ENCODE measurements at regions not wholly inside any gene's neighbourhood (a gene's known extent, or its start where the extent isn't known, plus 50 kb on each side); places are given as distances from the start of the nearest gene placed in this dataset.

DNA sequence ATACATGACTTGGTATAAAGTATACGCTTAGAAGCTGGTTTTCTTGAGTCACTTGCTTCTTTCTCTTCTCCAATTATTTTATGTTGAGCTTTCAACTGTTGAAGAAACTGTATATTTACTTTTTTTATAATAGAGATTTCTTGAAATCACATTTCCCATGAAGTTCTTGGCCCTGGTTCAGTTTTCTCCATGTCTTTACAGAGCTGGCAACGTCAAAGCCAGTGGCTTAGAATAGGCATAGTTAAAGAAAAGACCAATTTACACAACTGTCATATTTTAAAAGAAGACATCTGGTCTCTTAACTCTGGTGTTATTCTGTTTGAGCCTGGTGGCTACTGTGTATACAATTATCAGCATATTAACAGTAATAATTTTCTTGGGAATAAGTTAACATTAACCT, 1249.3 kb downstream of the CDH12 start:
- TF ChIP-seq POLR2A (IDR thresholded peaks at IDR 0.05): no peak
- TF ChIP-seq, protein P1, sequence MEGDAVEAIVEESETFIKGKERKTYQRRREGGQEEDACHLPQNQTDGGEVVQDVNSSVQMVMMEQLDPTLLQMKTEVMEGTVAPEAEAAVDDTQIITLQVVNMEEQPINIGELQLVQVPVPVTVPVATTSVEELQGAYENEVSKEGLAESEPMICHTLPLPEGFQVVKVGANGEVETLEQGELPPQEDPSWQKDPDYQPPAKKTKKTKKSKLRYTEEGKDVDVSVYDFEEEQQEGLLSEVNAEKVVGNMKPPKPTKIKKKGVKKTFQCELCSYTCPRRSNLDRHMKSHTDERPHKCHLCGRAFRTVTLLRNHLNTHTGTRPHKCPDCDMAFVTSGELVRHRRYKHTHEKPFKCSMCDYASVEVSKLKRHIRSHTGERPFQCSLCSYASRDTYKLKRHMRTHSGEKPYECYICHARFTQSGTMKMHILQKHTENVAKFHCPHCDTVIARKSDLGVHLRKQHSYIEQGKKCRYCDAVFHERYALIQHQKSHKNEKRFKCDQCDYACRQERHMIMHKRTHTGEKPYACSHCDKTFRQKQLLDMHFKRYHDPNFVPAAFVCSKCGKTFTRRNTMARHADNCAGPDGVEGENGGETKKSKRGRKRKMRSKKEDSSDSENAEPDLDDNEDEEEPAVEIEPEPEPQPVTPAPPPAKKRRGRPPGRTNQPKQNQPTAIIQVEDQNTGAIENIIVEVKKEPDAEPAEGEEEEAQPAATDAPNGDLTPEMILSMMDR (IDR thresholded peaks at IDR 0.05): no peak
